ENCODE measurements at regions not wholly inside any gene's neighbourhood (a gene's known extent, or its start where the extent isn't known, plus 50 kb on each side); places are given as distances from the start of the nearest gene placed in this dataset.

DNA sequence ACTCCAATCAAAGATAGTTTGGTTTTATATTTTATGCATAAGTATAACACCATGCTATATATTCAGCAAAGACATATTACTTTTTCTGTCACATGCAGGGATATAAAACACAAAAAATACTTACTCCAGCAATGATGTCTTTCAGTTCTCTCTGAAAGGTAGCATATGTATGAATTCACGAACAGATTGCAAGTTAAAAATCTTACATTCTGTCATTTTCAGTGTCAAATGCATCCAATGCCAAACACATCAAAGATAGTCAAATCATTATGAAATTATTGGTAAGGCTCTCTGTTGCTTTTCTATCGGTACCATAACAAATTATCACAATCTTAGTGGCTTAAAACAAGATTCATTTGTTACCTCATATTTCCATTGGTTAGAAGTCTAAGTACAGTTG, 492.0 kb upstream of the KIF2B start:
- 86 to 90% methylated on average over 2 of the region's 2 CpGs for WGBS, 2 donors
- H3K4me1 ChIP-seq, result no peaks in the 10 kb centered on the region

GRCh38 chr17:53321651-53322050, 501.1 kb upstream of the KIF2B start:
- intact Hi-C loops (cut with DNase I), result no loop called here
- Histone ChIP-seq H3K27ac (no peak overlapping the region), H3K9me3 (no peaks in the 10 kb centered on the region), H3K36me3 (no peaks in the 10 kb centered on the region), H3K4me1 (no peaks in the 10 kb centered on the region), H3K27me3 (no peaks in the 10 kb centered on the region), H3K4me3 (replicated peaks in 1 of 3) (no peak overlapping the region)
- no peak for DNase-seq
- WGBS, 2 donors, result 72 to 87% methylated on average over 2 of the region's 2 CpGs
- TF ChIP-seq CTCF (IDR thresholded peaks at IDR 0.05) (no peak), POLR2A (IDR thresholded peaks at IDR 0.05) (no peak)

More for the DNA sequence above, 492.0 kb upstream of the KIF2B start:
- Histone ChIP-seq H3K4me3 (replicated peaks in 1 of 3) (no peak overlapping the region), H3K9me3 (no peaks in the 10 kb centered on the region), H3K36me3 (no peaks in the 10 kb centered on the region), H3K27ac (no peak overlapping the region), H3K27me3 (no peaks in the 10 kb centered on the region)
- TF ChIP-seq CTCF (IDR thresholded peaks at IDR 0.05) (no peak), POLR2A (IDR thresholded peaks at IDR 0.05) (no peak)
- intact Hi-C loops (cut with DNase I), result no loop called here
- DNase-seq, result no peak

DNA sequence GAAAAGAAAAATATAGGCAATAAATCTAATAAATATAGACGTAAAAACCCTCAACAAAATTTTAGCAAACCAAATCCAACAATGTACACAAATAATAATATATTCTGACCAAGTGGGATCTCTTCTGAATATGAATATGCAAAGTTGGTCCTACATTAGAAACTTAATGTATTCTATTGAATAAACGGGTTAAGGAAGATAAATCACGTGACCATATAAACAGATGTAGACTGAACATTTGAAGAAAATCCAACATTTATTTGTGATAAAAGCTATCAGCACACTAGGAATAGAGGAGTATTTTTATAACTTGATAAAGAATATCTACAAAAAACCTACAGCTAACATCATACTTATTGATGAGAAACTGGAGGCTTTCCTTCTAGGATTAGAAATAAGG, 502.8 kb upstream of the KIF2B start:
- DNase-seq, result no peak
- H3K9me3 ChIP-seq, result no peaks in the 10 kb centered on the region
- TF ChIP-seq CTCF (IDR thresholded peaks at IDR 0.05), result no peak
- no peak for TF ChIP-seq POLR2A (IDR thresholded peaks at IDR 0.05)
- no peak overlapping the region for H3K27ac ChIP-seq
- no peak overlapping the region for H3K4me3 ChIP-seq (replicated peaks in 1 of 3)
- H3K27me3 ChIP-seq, result no peaks in the 10 kb centered on the region
- no peaks in the 10 kb centered on the region for H3K4me1 ChIP-seq
- intact Hi-C loops (cut with DNase I), result no loop called here
- WGBS, 2 donors, result 87 to 92% methylated on average over 3 of the region's 3 CpGs
- H3K36me3 ChIP-seq, result no peaks in the 10 kb centered on the region

DNA sequence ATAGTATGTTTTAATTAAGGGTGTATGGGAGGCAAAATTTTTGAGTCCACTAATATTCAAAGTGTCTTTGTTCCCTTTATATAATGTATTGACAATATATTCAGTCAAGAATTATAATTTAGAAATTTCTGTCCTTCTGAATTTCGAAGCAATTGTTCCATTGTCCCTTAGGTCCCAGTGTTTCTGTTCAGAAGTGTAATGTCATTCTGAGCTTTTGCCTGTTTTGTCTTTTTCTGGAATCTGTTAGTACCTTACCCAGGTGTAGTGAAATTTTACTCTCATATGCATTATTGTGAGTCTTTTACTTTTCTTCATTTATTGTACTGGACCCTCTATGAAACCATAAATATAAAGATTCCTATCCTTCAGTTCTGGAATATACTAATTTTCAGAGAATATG, 505.7 kb upstream of the KIF2B start:
- intact Hi-C loops (cut with DNase I), result no loop called here
- Histone ChIP-seq H3K36me3 (no peaks in the 10 kb centered on the region), H3K4me3 (replicated peaks in 1 of 3) (no peak overlapping the region), H3K27ac (no peak overlapping the region), H3K9me3 (no peaks in the 10 kb centered on the region), H3K27me3 (no peaks in the 10 kb centered on the region), H3K4me1 (no peaks in the 10 kb centered on the region)
- 83 to 85% methylated on average over 1 of the region's 1 CpG for WGBS, 2 donors
- DNase-seq, result no peak
- TF ChIP-seq POLR2A (IDR thresholded peaks at IDR 0.05) (no peak), CTCF (IDR thresholded peaks at IDR 0.05) (no peak)

DNA sequence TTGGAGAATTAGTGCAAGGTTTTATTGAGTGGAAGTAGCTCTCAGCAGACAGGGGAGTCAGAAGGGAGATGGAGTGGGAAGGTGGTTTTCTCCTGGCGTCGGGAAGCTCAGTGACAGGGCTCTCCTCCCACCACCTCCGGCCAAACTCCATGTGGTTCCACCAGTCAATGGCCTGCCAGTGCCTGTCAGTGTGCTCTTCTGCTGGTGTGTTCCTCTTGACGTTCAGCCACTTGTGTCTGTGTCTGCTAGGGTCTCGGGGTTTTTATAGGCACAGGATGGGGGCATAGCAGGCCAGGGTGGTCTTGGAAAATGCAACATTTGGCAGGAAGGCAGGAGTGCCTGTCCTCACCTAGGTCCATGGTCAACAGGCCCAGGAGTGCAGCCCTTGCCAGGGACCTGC, 506.7 kb upstream of the KIF2B start:
- no peaks in the 10 kb centered on the region for H3K36me3 ChIP-seq
- WGBS, 2 donors, result 83 to 86% methylated on average over 5 of the region's 5 CpGs

More for the DNA sequence above, 506.7 kb upstream of the KIF2B start:
- TF ChIP-seq CTCF (IDR thresholded peaks at IDR 0.05) (no peak), POLR2A (IDR thresholded peaks at IDR 0.05) (no peak)
- intact Hi-C loops (cut with DNase I), result no loop called here
- no peak overlapping the region for H3K27ac ChIP-seq
- no peaks in the 10 kb centered on the region for H3K4me1 ChIP-seq
- H3K4me3 ChIP-seq (replicated peaks in 1 of 3), result no peak overlapping the region
- no peak for DNase-seq
- no peaks in the 10 kb centered on the region for H3K27me3 ChIP-seq
- H3K9me3 ChIP-seq, result no peaks in the 10 kb centered on the region

Measured in thyroid gland (tissue), 4 donors.